HL-60 (cell line): ENCODE measurements at regions not wholly inside any gene's neighbourhood (a gene's known extent, or its start where the extent isn't known, plus 50 kb on each side); places are given as distances from the start of the nearest gene placed in this dataset.

Source experiments
- POLR2AphosphoS5 ChIP-seq: IDR thresholded peaks from 2 replicates; pipeline ENCODE4 v1.6.1; 2012; ENCODE audit warnings: low read depth
- TF ChIP-seq, protein P1 (sequence below): IDR thresholded peaks from one replicate; pipeline ENCODE4 v1.5.1; 2011; ENCODE audit warnings: low read length, control low read depth, inconsistent platforms; ENCODE audit not compliant: insufficient read depth
- TF ChIP-seq, protein P2 (sequence below): IDR thresholded peaks from 2 replicates; pipeline ENCODE4 v1.6.1; 2012; ENCODE audit warnings: low read depth; ENCODE audit not compliant: insufficient replicate concordance

DNA sequence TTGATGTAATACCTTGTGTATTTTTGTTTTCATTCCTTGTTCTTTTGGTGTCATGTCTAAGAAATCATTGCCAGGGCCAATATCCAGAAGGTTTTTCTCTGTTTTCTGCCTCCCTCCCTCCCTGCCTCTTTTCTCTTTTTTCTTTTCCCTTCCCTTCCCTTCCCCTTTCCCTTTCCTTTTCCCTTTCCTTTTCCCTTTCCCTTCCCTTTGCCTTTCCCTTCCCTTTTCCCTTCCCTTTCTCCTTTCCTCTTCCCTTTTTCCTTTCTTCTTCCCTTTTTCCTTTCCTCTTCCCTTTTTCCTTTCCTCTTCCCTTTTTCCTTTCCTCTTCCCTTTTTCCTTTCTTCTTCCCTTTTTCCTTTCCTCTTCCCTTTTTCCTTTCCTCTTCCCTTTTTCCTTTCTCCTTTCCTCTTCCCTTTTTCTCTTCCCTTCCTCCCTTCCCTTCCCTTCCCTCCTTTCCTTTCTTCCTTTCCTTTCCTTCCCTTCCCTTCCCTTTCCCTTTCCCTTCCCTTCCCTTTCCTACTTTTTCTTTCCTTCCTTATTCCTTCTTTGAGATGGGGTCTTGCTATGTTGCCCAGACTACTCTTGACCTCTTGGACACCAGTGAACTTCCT, 646.1 kb downstream of the RAPGEF2 start:
- TF ChIP-seq, protein P1, sequence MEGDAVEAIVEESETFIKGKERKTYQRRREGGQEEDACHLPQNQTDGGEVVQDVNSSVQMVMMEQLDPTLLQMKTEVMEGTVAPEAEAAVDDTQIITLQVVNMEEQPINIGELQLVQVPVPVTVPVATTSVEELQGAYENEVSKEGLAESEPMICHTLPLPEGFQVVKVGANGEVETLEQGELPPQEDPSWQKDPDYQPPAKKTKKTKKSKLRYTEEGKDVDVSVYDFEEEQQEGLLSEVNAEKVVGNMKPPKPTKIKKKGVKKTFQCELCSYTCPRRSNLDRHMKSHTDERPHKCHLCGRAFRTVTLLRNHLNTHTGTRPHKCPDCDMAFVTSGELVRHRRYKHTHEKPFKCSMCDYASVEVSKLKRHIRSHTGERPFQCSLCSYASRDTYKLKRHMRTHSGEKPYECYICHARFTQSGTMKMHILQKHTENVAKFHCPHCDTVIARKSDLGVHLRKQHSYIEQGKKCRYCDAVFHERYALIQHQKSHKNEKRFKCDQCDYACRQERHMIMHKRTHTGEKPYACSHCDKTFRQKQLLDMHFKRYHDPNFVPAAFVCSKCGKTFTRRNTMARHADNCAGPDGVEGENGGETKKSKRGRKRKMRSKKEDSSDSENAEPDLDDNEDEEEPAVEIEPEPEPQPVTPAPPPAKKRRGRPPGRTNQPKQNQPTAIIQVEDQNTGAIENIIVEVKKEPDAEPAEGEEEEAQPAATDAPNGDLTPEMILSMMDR, result no peak
- no peak for TF ChIP-seq POLR2AphosphoS5
- TF ChIP-seq, protein P2, sequence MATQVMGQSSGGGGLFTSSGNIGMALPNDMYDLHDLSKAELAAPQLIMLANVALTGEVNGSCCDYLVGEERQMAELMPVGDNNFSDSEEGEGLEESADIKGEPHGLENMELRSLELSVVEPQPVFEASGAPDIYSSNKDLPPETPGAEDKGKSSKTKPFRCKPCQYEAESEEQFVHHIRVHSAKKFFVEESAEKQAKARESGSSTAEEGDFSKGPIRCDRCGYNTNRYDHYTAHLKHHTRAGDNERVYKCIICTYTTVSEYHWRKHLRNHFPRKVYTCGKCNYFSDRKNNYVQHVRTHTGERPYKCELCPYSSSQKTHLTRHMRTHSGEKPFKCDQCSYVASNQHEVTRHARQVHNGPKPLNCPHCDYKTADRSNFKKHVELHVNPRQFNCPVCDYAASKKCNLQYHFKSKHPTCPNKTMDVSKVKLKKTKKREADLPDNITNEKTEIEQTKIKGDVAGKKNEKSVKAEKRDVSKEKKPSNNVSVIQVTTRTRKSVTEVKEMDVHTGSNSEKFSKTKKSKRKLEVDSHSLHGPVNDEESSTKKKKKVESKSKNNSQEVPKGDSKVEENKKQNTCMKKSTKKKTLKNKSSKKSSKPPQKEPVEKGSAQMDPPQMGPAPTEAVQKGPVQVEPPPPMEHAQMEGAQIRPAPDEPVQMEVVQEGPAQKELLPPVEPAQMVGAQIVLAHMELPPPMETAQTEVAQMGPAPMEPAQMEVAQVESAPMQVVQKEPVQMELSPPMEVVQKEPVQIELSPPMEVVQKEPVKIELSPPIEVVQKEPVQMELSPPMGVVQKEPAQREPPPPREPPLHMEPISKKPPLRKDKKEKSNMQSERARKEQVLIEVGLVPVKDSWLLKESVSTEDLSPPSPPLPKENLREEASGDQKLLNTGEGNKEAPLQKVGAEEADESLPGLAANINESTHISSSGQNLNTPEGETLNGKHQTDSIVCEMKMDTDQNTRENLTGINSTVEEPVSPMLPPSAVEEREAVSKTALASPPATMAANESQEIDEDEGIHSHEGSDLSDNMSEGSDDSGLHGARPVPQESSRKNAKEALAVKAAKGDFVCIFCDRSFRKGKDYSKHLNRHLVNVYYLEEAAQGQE, result no peak
